PFSK-1 (cell line): ENCODE measurements at regions not wholly inside any gene's neighbourhood (a gene's known extent, or its start where the extent isn't known, plus 50 kb on each side); places are given as distances from the start of the nearest gene placed in this dataset.

ENCODE experiments used
- FOXP2 ChIP-seq: optimal IDR thresholded peaks from 2 replicates; pipeline ENCODE3; 2011; ENCODE audit warnings: borderline replicate concordance, control low read depth, inconsistent platforms; ENCODE audit not compliant: insufficient read depth; ENCODE audit errors: extremely low read length, extremely low read depth
- POLR2AphosphoS5 ChIP-seq: IDR thresholded peaks from 2 replicates; pipeline ENCODE4 v1.6.1; 2012; ENCODE audit warnings: low read depth, mild to moderate bottlenecking, control low read depth, low read length, moderate library complexity
- SIN3A ChIP-seq: IDR thresholded peaks from 2 replicates; pipeline ENCODE4 v1.6.1; 2012; ENCODE audit warnings: mild to moderate bottlenecking, low read length, moderate library complexity, borderline replicate concordance; ENCODE audit not compliant: insufficient read depth
- TAF1 ChIP-seq: IDR thresholded peaks from 2 replicates; pipeline ENCODE4 v1.6.1; 2012; ENCODE audit warnings: low read length, control low read depth, borderline replicate concordance; ENCODE audit not compliant: insufficient read depth
- TF ChIP-seq, protein P1 (sequence below), 2 experiments: IDR thresholded peaks; 2 replicates each; pipeline versions ENCODE4 v1.6.1 to v1.8.0; 2011 to 2012; ENCODE audit warnings: low read depth in 2 of 2, low read length in 2 of 2, control low read depth in 1 of 2, inconsistent platforms in 1 of 2, mild to moderate bottlenecking in 1 of 2, moderate library complexity in 1 of 2; ENCODE audit not compliant: insufficient read depth in 1 of 2

GRCh38 chr5:25955337-25955736, 1083.0 kb downstream of the CDH9 start:
- TF ChIP-seq TAF1 (no peak), SIN3A (no peak), POLR2AphosphoS5 (no peak), FOXP2 (no peak)
- TF ChIP-seq, protein P1, sequence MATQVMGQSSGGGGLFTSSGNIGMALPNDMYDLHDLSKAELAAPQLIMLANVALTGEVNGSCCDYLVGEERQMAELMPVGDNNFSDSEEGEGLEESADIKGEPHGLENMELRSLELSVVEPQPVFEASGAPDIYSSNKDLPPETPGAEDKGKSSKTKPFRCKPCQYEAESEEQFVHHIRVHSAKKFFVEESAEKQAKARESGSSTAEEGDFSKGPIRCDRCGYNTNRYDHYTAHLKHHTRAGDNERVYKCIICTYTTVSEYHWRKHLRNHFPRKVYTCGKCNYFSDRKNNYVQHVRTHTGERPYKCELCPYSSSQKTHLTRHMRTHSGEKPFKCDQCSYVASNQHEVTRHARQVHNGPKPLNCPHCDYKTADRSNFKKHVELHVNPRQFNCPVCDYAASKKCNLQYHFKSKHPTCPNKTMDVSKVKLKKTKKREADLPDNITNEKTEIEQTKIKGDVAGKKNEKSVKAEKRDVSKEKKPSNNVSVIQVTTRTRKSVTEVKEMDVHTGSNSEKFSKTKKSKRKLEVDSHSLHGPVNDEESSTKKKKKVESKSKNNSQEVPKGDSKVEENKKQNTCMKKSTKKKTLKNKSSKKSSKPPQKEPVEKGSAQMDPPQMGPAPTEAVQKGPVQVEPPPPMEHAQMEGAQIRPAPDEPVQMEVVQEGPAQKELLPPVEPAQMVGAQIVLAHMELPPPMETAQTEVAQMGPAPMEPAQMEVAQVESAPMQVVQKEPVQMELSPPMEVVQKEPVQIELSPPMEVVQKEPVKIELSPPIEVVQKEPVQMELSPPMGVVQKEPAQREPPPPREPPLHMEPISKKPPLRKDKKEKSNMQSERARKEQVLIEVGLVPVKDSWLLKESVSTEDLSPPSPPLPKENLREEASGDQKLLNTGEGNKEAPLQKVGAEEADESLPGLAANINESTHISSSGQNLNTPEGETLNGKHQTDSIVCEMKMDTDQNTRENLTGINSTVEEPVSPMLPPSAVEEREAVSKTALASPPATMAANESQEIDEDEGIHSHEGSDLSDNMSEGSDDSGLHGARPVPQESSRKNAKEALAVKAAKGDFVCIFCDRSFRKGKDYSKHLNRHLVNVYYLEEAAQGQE (IDR thresholded peaks at IDR 0.05; ENCODE audit: insufficient read depth in 1 of 2, low read depth in 2 of 2, low read length in 2 of 2), result no peak
